Activated T-helper 2 cell treated with anti-CD3 and anti-CD28 coated beads, Interferon-gamma antibody, Interleukin-2, Interleukin-4, amounts not matched to agents 10 μg/mL and 5 μg/mL and 100 μg/mL, durations not matched to agents 14 hours and 24 hours and 36 hours (primary cell): ENCODE measurements at regions not wholly inside any gene's neighbourhood (a gene's known extent, or its start where the extent isn't known, plus 50 kb on each side); places are given as distances from the start of the nearest gene placed in this dataset.

ENCODE experiments used
- DNase-seq: peaks from one replicate; pipeline ENCODE4 v3.0.0; 2021; ENCODE audit warnings: low spot score
- H3K27ac Mint-ChIP-seq: one replicate; pipeline ENCODE4 v1.8.0; 2021; ENCODE audit warnings: mixed read lengths
- H3K27me3 Mint-ChIP-seq: one replicate; pipeline ENCODE4 v1.8.0; 2021; ENCODE audit warnings: low read depth, mixed read lengths
- H3K36me3 Mint-ChIP-seq: one replicate; pipeline ENCODE4 v1.8.0; 2021; ENCODE audit warnings: low read depth, mixed read lengths
- H3K4me1 Mint-ChIP-seq: one replicate; pipeline ENCODE4 v1.8.0; 2021; ENCODE audit warnings: low read depth, mixed read lengths
- H3K4me3 Mint-ChIP-seq: one replicate; pipeline ENCODE4 v1.8.0; 2021; ENCODE audit warnings: low read depth, mild to moderate bottlenecking, moderate library complexity, mixed read lengths
- H3K9me3 Mint-ChIP-seq: one replicate; pipeline ENCODE4 v1.8.0; 2021; ENCODE audit warnings: mixed read lengths
- intact Hi-C: fragments of 100-400 bp; cut with micrococcal nuclease; formaldehyde crosslinking; loops from one replicate; pipeline ENCODE4 v1.15.1; 2023

GRCh38 chr1:106961646-106962045 is 94.8 kb upstream of the PRMT6 start:
- Mint-ChIP-seq H3K4me3 (no peak overlapping the region), H3K27ac (no peak overlapping the region), H3K4me1 (no peaks in the 10 kb centered on the region), H3K36me3 (no peaks in the 10 kb centered on the region), H3K9me3 (no peaks in the 10 kb centered on the region), H3K27me3 (no peaks in the 10 kb centered on the region)
- DNase-seq: no peak
- intact Hi-C loops: no loop called here

GRCh38 chr1:106962591-106962990 is 93.9 kb upstream of the PRMT6 start:
- intact Hi-C loops: no loop called here
- H3K36me3 Mint-ChIP-seq: no peaks in the 10 kb centered on the region
- H3K9me3 Mint-ChIP-seq: no peaks in the 10 kb centered on the region
- H3K4me1 Mint-ChIP-seq: no peaks in the 10 kb centered on the region
- no peak overlapping the region for H3K4me3 Mint-ChIP-seq
- no peak for DNase-seq
- no peaks in the 10 kb centered on the region for H3K27me3 Mint-ChIP-seq
- no peak overlapping the region for H3K27ac Mint-ChIP-seq

- intact Hi-C loops: no loop called here
- Mint-ChIP-seq H3K9me3 (no peaks in the 10 kb centered on the region), H3K27me3 (no peaks in the 10 kb centered on the region), H3K4me3 (no peak overlapping the region), H3K36me3 (no peaks in the 10 kb centered on the region), H3K4me1 (no peaks in the 10 kb centered on the region), H3K27ac (no peak overlapping the region)
- no peak for DNase-seq
These were observed 92.0 kb upstream of the PRMT6 start for GRCh38 chr1:106964495-106964894.

DNA sequence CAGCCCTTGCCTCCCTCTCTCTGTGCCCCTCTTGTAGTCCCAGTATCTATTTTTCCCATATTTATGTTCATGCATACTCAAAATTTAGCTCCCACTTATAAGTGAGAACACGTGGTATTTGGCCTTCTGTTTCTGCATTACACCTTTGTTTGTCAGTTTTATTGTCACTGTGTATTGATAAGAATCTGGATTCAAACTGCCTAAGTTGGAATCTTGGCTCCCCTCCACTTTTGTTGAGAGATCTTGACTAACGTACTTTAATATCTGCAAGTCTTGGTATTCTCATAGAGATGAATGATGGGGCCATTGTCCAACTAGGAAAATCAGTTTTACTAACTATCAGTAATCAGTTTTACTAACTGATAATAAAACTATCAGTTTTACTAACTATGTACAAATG is 87.8 kb upstream of the PRMT6 start:
- no peaks in the 10 kb centered on the region for H3K27me3 Mint-ChIP-seq
- no peaks in the 10 kb centered on the region for H3K36me3 Mint-ChIP-seq
- H3K4me3 Mint-ChIP-seq: no peak overlapping the region
- no peak for DNase-seq
- H3K9me3 Mint-ChIP-seq: no peaks in the 10 kb centered on the region
- H3K27ac Mint-ChIP-seq: no peak overlapping the region
- no peaks in the 10 kb centered on the region for H3K4me1 Mint-ChIP-seq
- intact Hi-C loops: no loop called here

DNA sequence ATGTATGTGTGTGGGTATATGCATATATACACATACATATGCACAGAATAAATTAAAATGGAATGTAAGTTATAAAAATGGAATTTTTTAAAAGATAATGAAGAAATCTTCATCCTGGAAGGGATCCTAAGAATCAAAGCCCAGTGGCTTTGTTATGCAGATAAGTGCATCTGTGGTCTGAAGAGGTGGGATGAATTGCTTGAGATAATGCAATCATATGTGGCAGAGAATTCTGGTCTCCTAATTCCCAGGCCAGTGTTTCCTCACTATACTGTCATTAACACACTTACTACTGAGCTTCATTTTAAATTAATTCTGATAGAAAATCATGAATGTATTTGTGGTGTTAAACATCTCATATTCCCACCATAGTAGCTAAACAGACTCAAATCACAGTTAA is 86.7 kb upstream of the PRMT6 start:
- Mint-ChIP-seq H3K36me3 (no peaks in the 10 kb centered on the region), H3K4me3 (no peak overlapping the region), H3K9me3 (no peaks in the 10 kb centered on the region), H3K4me1 (no peaks in the 10 kb centered on the region), H3K27me3 (no peaks in the 10 kb centered on the region), H3K27ac (no peak overlapping the region)
- DNase-seq: no peak
- intact Hi-C loops: no loop called here

- intact Hi-C loops: no loop called here
These were observed 84.4 kb upstream of the PRMT6 start for GRCh38 chr1:106972074-106972473.

GRCh38 chr1:106975944-106976343 is 80.5 kb upstream of the PRMT6 start:
- Mint-ChIP-seq H3K4me3 (no peak overlapping the region), H3K27me3 (no peaks in the 10 kb centered on the region), H3K27ac (no peak overlapping the region), H3K36me3 (no peaks in the 10 kb centered on the region), H3K4me1 (no peaks in the 10 kb centered on the region), H3K9me3 (no peaks in the 10 kb centered on the region)
- no peak for DNase-seq
- intact Hi-C loops: no loop called here

More at GRCh38 chr1:106972074-106972473, 84.4 kb upstream of the PRMT6 start:
- H3K27me3 Mint-ChIP-seq: no peaks in the 10 kb centered on the region
- H3K36me3 Mint-ChIP-seq: no peaks in the 10 kb centered on the region
- H3K9me3 Mint-ChIP-seq: no peaks in the 10 kb centered on the region
- DNase-seq: no peak
- H3K27ac Mint-ChIP-seq: no peak overlapping the region
- no peak overlapping the region for H3K4me3 Mint-ChIP-seq
- H3K4me1 Mint-ChIP-seq: no peaks in the 10 kb centered on the region

DNA sequence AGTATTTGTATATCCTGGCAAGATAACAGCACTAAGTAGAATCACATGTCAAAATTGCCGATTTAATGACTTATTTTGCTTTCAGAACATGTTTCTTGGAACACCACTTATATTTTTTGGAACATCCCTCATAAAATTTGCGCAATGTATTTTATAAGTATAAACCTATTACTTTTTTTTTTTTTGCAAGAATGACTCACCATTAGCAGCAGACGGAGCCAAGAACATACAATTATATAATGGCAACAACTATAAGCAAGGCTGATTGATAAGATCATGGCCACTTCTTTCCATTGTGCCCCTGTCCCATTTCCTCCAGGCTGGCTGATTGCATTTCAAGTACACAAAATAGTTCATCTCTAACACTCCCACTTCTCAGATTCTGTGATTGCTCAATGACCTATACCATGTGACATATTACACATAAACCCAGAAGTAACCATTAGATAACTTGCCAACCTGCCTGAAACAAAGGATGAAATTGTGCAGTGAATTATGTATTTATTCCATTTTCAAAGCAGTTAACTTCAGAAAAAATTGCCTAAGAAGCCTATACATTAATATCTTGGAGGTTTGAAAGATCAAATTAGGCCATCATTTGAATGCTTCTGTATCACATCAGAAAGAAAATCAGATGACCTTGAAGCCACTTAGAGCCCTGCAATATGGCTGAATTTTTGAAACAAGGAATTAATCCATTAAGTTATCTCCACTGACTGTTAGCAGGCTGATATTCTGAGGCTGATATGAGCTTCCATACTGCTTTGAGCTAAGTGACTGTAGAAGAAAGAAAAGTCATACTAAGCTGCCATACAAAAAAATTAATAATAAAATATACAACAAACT is 77.8 kb upstream of the PRMT6 start:
- Mint-ChIP-seq H3K4me3 (no peak overlapping the region), H3K9me3 (no peaks in the 10 kb centered on the region), H3K27me3 (no peaks in the 10 kb centered on the region), H3K4me1 (no peaks in the 10 kb centered on the region), H3K27ac (no peak overlapping the region), H3K36me3 (no peaks in the 10 kb centered on the region)
- intact Hi-C loops: no loop called here
- DNase-seq: no peak

DNA sequence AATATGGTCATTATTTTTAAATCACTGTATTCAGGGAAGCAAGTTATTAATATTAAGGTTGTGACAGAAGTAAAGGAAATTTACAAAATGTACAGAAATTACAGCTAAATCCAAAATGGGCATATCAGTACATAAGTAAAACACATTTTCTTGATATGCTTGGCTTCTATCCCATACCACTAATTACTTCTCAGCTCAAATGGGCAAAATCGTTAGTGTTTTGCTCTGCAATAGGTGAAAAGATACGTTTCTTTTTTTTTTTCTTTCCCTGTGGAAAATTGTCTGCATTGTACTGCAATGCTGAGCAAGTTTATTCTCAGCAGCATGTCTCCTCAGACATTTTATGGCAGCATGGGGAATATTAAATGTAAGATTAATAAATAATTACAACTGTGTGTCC is 77.1 kb upstream of the PRMT6 start:
- H3K36me3 Mint-ChIP-seq: no peaks in the 10 kb centered on the region
- intact Hi-C loops: no loop called here
- H3K27ac Mint-ChIP-seq: no peak overlapping the region
- DNase-seq: no peak
- no peaks in the 10 kb centered on the region for H3K4me1 Mint-ChIP-seq
- no peak overlapping the region for H3K4me3 Mint-ChIP-seq
- H3K9me3 Mint-ChIP-seq: no peaks in the 10 kb centered on the region
- no peaks in the 10 kb centered on the region for H3K27me3 Mint-ChIP-seq

DNA sequence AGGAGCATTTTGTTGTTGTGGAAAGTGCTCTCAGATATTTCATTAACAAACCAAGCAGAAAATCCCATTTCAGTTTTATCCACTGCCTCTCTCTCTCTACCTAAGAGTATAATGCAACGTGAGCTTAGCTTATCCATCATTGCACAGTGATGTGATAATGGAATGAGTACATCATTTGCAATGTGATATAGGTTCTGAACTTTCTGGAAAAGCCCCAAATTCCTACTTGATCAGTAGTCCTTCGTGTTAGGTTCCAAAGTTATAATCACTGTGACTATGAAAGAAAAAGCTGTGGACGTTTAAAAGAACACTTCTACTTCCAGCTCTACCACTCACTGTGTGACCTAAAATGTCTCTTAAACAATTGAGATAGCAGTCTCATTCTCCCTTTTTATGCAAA is 76.4 kb upstream of the PRMT6 start:
- Mint-ChIP-seq H3K36me3 (no peaks in the 10 kb centered on the region), H3K4me3 (no peak overlapping the region), H3K4me1 (no peaks in the 10 kb centered on the region), H3K27ac (no peak overlapping the region), H3K9me3 (no peaks in the 10 kb centered on the region), H3K27me3 (no peaks in the 10 kb centered on the region)
- intact Hi-C loops: no loop called here
- no peak for DNase-seq

GRCh38 chr1:106984801-106985200 is 71.7 kb upstream of the PRMT6 start:
- Mint-ChIP-seq H3K4me1 (no peaks in the 10 kb centered on the region), H3K36me3 (no peaks in the 10 kb centered on the region), H3K4me3 (no peak overlapping the region), H3K27ac (no peak overlapping the region), H3K27me3 (no peaks in the 10 kb centered on the region), H3K9me3 (no peaks in the 10 kb centered on the region)
- intact Hi-C loops: no loop called here
- DNase-seq: no peak

DNA sequence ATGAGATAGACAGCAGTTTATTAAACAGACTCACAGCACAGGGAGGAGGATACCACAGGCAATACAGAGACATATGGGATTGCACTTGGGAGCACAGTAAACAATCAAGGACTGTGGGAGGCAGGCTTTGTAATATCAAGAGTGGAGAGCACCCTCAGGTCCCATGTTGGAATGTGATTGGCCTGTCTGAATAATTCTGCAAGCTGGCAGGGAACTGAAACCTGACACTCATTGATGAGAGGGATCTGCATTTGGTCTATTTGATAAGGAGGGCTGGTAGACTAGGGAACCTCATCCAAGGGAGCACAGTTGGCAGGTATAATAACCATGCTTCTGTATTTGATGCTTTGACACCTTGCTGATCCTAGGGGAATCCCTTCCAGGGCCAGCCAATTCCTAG is 69.9 kb upstream of the PRMT6 start:
- no peak for DNase-seq
- Mint-ChIP-seq H3K36me3 (no peaks in the 10 kb centered on the region), H3K4me3 (no peak overlapping the region), H3K27me3 (no peaks in the 10 kb centered on the region), H3K4me1 (no peaks in the 10 kb centered on the region), H3K27ac (no peak overlapping the region), H3K9me3 (no peaks in the 10 kb centered on the region)
- intact Hi-C loops: no loop called here

- no peaks in the 10 kb centered on the region for H3K9me3 Mint-ChIP-seq
- H3K4me1 Mint-ChIP-seq: no peaks in the 10 kb centered on the region
- H3K4me3 Mint-ChIP-seq: no peak overlapping the region
- no peak overlapping the region for H3K27ac Mint-ChIP-seq
- intact Hi-C loops: no loop called here
- H3K27me3 Mint-ChIP-seq: no peaks in the 10 kb centered on the region
- no peaks in the 10 kb centered on the region for H3K36me3 Mint-ChIP-seq
- no peak for DNase-seq
These were observed 60.5 kb upstream of the PRMT6 start for GRCh38 chr1:106995970-106996369.
